ENCODE measurements at regions not wholly inside any gene's neighbourhood (a gene's known extent, or its start where the extent isn't known, plus 50 kb on each side); places are given as distances from the start of the nearest gene placed in this dataset.
"Not testable (repeated sequence)": the region's sequence is repeated elsewhere in the genome, so short reads cannot be mapped to it uniquely, and the experiment has no call there.

- no peak overlapping the region for H3K4me3 ChIP-seq (ENCODE audit: low read length in 3 of 3)
- no peaks in the 10 kb centered on the region for H3K4me1 ChIP-seq (ENCODE audit: control insufficient read depth in 3 of 3, insufficient read depth in 3 of 3, low read length in 3 of 3)
- H3K36me3 ChIP-seq (ENCODE audit: control insufficient read depth in 3 of 3, insufficient read depth in 3 of 3, low read length in 3 of 3), result no peaks in the 10 kb centered on the region
- peaks cover 0 to 2% (median 0%) of the 10 kb centered on the region in 3 donors for H3K9me3 ChIP-seq (ENCODE audit: control insufficient read depth in 3 of 3, low read length in 3 of 3)
- no peak overlapping the region for H3K9ac ChIP-seq (ENCODE audit: low read depth in 1 of 3, low read length in 3 of 3)
- no peak overlapping the region for H3K27ac ChIP-seq (ENCODE audit: low read depth, low read length)
- no peaks in the 10 kb centered on the region for H3K27me3 ChIP-seq (ENCODE audit: control insufficient read depth in 3 of 3, insufficient read depth in 3 of 3, low read length in 3 of 3)
These were observed 215.2 kb upstream of the HTR1E start for GRCh38 chr6:86722131-86722530.

DNA sequence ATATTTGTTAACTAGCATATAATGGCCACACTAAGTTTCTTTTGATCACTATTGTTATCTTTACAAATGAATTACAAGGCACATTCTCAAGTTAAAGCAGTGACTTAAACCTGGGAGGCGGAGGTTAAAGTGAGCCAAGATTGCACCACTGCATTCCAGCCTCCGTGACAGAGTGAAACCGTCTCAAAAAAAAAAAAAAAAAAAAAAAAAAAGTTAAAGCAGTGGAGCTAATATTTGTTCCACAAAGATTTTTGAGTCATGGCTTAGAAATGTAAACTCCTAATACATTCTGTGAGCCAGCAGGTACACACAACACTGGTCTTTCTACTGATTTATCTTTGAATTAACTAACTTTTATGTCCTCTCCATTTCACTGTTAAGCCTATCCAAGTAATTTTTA is 221.7 kb upstream of the HTR1E start:
- H3K4me3 ChIP-seq (ENCODE audit: low read length in 3 of 3), result no peak overlapping the region
- H3K9ac ChIP-seq (ENCODE audit: low read depth in 1 of 3, low read length in 3 of 3), result no peak overlapping the region
- no peak overlapping the region for H3K27ac ChIP-seq (ENCODE audit: low read depth, low read length)
- no peaks in the 10 kb centered on the region for H3K36me3 ChIP-seq (ENCODE audit: control insufficient read depth in 3 of 3, insufficient read depth in 3 of 3, low read length in 3 of 3)
- H3K4me1 ChIP-seq (ENCODE audit: control insufficient read depth in 3 of 3, insufficient read depth in 3 of 3, low read length in 3 of 3), result no peaks in the 10 kb centered on the region
- no peaks in the 10 kb centered on the region for H3K9me3 ChIP-seq (ENCODE audit: control insufficient read depth in 3 of 3, low read length in 3 of 3)
- no peaks in the 10 kb centered on the region for H3K27me3 ChIP-seq (ENCODE audit: control insufficient read depth in 3 of 3, insufficient read depth in 3 of 3, low read length in 3 of 3)

- Histone ChIP-seq H3K4me1 (ENCODE audit: control insufficient read depth in 3 of 3, insufficient read depth in 3 of 3, low read length in 3 of 3) (no peaks in the 10 kb centered on the region), H3K4me3 (ENCODE audit: low read length in 3 of 3) (no peak overlapping the region), H3K27ac (ENCODE audit: low read depth, low read length) (no peak overlapping the region), H3K9me3 (ENCODE audit: control insufficient read depth in 3 of 3, low read length in 3 of 3) (no peaks in the 10 kb centered on the region), H3K36me3 (ENCODE audit: control insufficient read depth in 3 of 3, insufficient read depth in 3 of 3, low read length in 3 of 3) (no peaks in the 10 kb centered on the region), H3K9ac (ENCODE audit: low read depth in 1 of 3, low read length in 3 of 3) (no peak overlapping the region), H3K27me3 (ENCODE audit: control insufficient read depth in 3 of 3, insufficient read depth in 3 of 3, low read length in 3 of 3) (no peaks in the 10 kb centered on the region)
These were observed 225.3 kb upstream of the HTR1E start for GRCh38 chr6:86712039-86712438.

DNA sequence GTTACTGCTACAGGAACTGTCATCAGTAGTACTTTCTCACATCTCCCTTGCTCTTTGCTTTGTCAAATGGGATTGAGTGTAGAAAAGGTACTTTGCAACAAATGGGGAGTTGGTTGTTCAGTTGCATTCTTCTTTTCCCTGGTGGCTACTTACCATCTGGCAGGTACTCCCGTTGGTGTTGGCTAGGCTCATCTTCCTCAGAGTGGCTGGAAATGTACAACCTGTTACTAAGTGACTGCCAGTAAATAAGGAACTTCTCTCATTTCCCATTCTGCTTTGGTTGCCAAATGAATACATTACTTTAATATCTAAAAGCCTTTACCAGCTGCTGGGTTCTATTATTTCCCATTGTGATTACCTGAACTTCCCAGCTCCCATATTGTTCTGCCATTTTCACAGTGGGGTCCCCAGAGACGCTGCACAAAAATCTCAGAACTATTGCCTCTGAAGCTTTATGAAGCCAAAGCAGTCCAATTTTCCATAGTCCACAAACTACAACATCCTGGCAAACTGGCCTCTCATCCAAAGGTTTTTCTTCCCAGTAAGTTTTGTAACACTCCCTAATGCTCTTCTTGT is 229.7 kb upstream of the HTR1E start:
- H3K9me3 ChIP-seq (ENCODE audit: control insufficient read depth in 3 of 3, low read length in 3 of 3), result no peaks in the 10 kb centered on the region
- H3K4me3 ChIP-seq (ENCODE audit: low read length in 3 of 3), result no peak overlapping the region
- no peaks in the 10 kb centered on the region for H3K4me1 ChIP-seq (ENCODE audit: control insufficient read depth in 3 of 3, insufficient read depth in 3 of 3, low read length in 3 of 3)
- no peak overlapping the region for H3K9ac ChIP-seq (ENCODE audit: low read depth in 1 of 3, low read length in 3 of 3)
- no peaks in the 10 kb centered on the region for H3K36me3 ChIP-seq (ENCODE audit: control insufficient read depth in 3 of 3, insufficient read depth in 3 of 3, low read length in 3 of 3)
- no peaks in the 10 kb centered on the region for H3K27me3 ChIP-seq (ENCODE audit: control insufficient read depth in 3 of 3, insufficient read depth in 3 of 3, low read length in 3 of 3)
- no peak overlapping the region for H3K27ac ChIP-seq (ENCODE audit: low read depth, low read length)

DNA sequence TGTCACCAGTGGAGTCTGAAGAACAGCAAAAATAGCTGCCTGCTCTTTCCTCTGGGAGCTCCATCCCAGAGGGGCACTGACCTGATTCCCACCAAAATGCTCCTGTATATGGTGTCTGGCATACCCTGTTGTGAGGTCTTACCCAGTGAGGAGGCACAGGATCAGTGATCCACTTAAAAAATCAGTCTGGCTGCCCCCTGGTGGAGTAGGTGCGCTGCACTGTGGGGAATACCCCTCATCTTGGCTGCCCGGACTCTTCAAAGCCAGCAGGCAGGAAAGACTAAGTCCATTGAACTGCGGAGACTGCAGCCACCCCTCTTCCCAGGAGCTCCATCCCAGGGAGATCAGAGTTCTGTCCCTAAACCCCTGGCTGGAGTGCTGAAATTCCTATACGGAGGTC is 230.9 kb upstream of the HTR1E start:
- H3K27me3 ChIP-seq (ENCODE audit: control insufficient read depth in 3 of 3, insufficient read depth in 3 of 3, low read length in 3 of 3), result no peaks in the 10 kb centered on the region
- no peaks in the 10 kb centered on the region for H3K36me3 ChIP-seq (ENCODE audit: control insufficient read depth in 3 of 3, insufficient read depth in 3 of 3, low read length in 3 of 3)
- H3K27ac ChIP-seq (ENCODE audit: low read depth, low read length), result no peak overlapping the region
- no peaks in the 10 kb centered on the region for H3K4me1 ChIP-seq (ENCODE audit: control insufficient read depth in 3 of 3, insufficient read depth in 3 of 3, low read length in 3 of 3)
- no peak overlapping the region for H3K9ac ChIP-seq (ENCODE audit: low read depth in 1 of 3, low read length in 3 of 3)
- no peak overlapping the region for H3K4me3 ChIP-seq (ENCODE audit: low read length in 3 of 3)
- H3K9me3 ChIP-seq (ENCODE audit: control insufficient read depth in 3 of 3, low read length in 3 of 3), result no peaks in the 10 kb centered on the region

GRCh38 chr6:86701228-86701627 is 236.1 kb upstream of the HTR1E start:
- not testable (repeated sequence) for H3K27me3 ChIP-seq (ENCODE audit: control insufficient read depth in 3 of 3, insufficient read depth in 3 of 3, low read length in 3 of 3); H3K27ac ChIP-seq (ENCODE audit: low read depth, low read length); H3K9ac ChIP-seq (ENCODE audit: low read depth in 1 of 3, low read length in 3 of 3); H3K36me3 ChIP-seq (ENCODE audit: control insufficient read depth in 3 of 3, insufficient read depth in 3 of 3, low read length in 3 of 3); H3K9me3 ChIP-seq (ENCODE audit: control insufficient read depth in 3 of 3, low read length in 3 of 3); H3K4me3 ChIP-seq (ENCODE audit: low read length in 3 of 3); H3K4me1 ChIP-seq (ENCODE audit: control insufficient read depth in 3 of 3, insufficient read depth in 3 of 3, low read length in 3 of 3)

DNA sequence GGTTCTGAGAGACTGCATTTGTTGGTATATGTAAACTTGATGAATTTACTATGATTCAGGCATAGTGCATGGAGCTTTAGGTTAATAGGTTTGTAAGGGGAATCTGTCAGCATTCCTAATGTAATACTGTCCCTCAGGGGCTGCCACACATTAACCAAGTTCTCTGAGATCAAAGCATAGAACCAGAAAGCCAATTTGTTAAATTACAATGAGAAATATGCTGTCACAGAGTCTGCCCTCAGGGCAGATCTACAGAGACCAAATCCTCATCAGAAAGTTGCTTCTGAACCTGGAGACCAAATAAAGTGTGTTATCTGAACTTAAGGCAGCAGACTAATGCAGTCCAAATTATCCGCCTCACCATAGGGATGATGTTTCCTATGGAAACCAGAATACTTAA is 250.8 kb upstream of the HTR1E start:
- Histone ChIP-seq H3K4me1 (ENCODE audit: control insufficient read depth in 3 of 3, insufficient read depth in 3 of 3, low read length in 3 of 3) (no peaks in the 10 kb centered on the region), H3K27me3 (ENCODE audit: control insufficient read depth in 3 of 3, insufficient read depth in 3 of 3, low read length in 3 of 3) (no peaks in the 10 kb centered on the region), H3K4me3 (ENCODE audit: low read length in 3 of 3) (no peak overlapping the region), H3K9ac (ENCODE audit: low read depth in 1 of 3, low read length in 3 of 3) (no peak overlapping the region), H3K9me3 (ENCODE audit: control insufficient read depth in 3 of 3, low read length in 3 of 3) (no peaks in the 10 kb centered on the region), H3K27ac (ENCODE audit: low read depth, low read length) (no peak overlapping the region), H3K36me3 (ENCODE audit: control insufficient read depth in 3 of 3, insufficient read depth in 3 of 3, low read length in 3 of 3) (no peaks in the 10 kb centered on the region)

GRCh38 chr6:86685230-86685797 is 252.0 kb upstream of the HTR1E start:
- H3K27me3 ChIP-seq (ENCODE audit: control insufficient read depth in 3 of 3, insufficient read depth in 3 of 3, low read length in 3 of 3), result no peaks in the 10 kb centered on the region
- H3K9ac ChIP-seq (ENCODE audit: low read depth in 1 of 3, low read length in 3 of 3), result no peak overlapping the region
- H3K9me3 ChIP-seq (ENCODE audit: control insufficient read depth in 3 of 3, low read length in 3 of 3), result no peaks in the 10 kb centered on the region

GRCh38 chr6:86683132-86683908 is 254.0 kb upstream of the HTR1E start:
- no peaks in the 10 kb centered on the region for H3K9me3 ChIP-seq (ENCODE audit: control insufficient read depth in 3 of 3, low read length in 3 of 3)
- H3K36me3 ChIP-seq (ENCODE audit: control insufficient read depth in 3 of 3, insufficient read depth in 3 of 3, low read length in 3 of 3), result no peaks in the 10 kb centered on the region
- no peaks in the 10 kb centered on the region for H3K4me1 ChIP-seq (ENCODE audit: control insufficient read depth in 3 of 3, insufficient read depth in 3 of 3, low read length in 3 of 3)
- H3K4me3 ChIP-seq (ENCODE audit: low read length in 3 of 3), result no peak overlapping the region
- H3K9ac ChIP-seq (ENCODE audit: low read depth in 1 of 3, low read length in 3 of 3), result no peak overlapping the region
- H3K27me3 ChIP-seq (ENCODE audit: control insufficient read depth in 3 of 3, insufficient read depth in 3 of 3, low read length in 3 of 3), result no peaks in the 10 kb centered on the region
- H3K27ac ChIP-seq (ENCODE audit: low read depth, low read length), result no peak overlapping the region

More at GRCh38 chr6:86685230-86685797, 252.0 kb upstream of the HTR1E start:
- Histone ChIP-seq H3K4me1 (ENCODE audit: control insufficient read depth in 3 of 3, insufficient read depth in 3 of 3, low read length in 3 of 3) (no peaks in the 10 kb centered on the region), H3K4me3 (ENCODE audit: low read length in 3 of 3) (no peak overlapping the region), H3K27ac (ENCODE audit: low read depth, low read length) (no peak overlapping the region), H3K36me3 (ENCODE audit: control insufficient read depth in 3 of 3, insufficient read depth in 3 of 3, low read length in 3 of 3) (no peaks in the 10 kb centered on the region)

DNA sequence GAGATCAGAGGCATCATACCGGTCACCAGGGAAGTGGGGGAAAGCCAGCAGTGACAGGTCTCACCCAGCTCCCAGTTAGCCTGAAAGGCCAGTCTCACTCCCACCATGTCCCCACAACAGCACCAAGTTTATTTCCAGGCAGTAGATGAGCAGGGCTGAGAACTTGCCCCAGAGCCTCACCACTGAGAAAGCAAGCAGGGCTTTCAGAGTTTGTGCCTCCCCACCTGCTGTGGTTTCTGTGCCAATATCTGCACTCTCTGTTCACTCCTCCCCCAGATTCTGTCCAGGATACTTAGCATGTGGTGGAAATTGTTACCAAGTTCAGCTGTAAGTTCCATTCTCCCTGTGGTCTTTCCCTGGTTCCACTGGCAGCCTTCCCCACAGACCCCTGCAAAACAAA is 255.0 kb upstream of the HTR1E start:
- H3K36me3 ChIP-seq (ENCODE audit: control insufficient read depth in 3 of 3, insufficient read depth in 3 of 3, low read length in 3 of 3), result no peaks in the 10 kb centered on the region
- no peak overlapping the region for H3K9ac ChIP-seq (ENCODE audit: low read depth in 1 of 3, low read length in 3 of 3)
- H3K4me1 ChIP-seq (ENCODE audit: control insufficient read depth in 3 of 3, insufficient read depth in 3 of 3, low read length in 3 of 3), result no peaks in the 10 kb centered on the region
- no peaks in the 10 kb centered on the region for H3K27me3 ChIP-seq (ENCODE audit: control insufficient read depth in 3 of 3, insufficient read depth in 3 of 3, low read length in 3 of 3)
- no peak overlapping the region for H3K4me3 ChIP-seq (ENCODE audit: low read length in 3 of 3)
- H3K9me3 ChIP-seq (ENCODE audit: control insufficient read depth in 3 of 3, low read length in 3 of 3), result no peaks in the 10 kb centered on the region
- H3K27ac ChIP-seq (ENCODE audit: low read depth, low read length), result no peak overlapping the region
